Adrenal gland (tissue), 9 donors: ENCODE measurements at regions not wholly inside any gene's neighbourhood (a gene's known extent, or its start where the extent isn't known, plus 50 kb on each side); places are given as distances from the start of the nearest gene placed in this dataset.

Experiments used
- DNase-seq, 7 donors: peaks; one replicate each; pipeline ENCODE4 v3.0.0-alpha.2; 2019 to 2020
- H3K27ac ChIP-seq, 5 donors: fragments of 200-600 bp; sonication (generic) in 4 of 5; 1 replicate in 3 of 5; 2 replicates in 2 of 5; pipeline versions ENCODE4 v1.5.1 to v1.8.0; 2016 to 2020; ENCODE audit warnings: mild to moderate bottlenecking in 1 of 5
- H3K27me3 ChIP-seq: fragments of 200-600 bp; 2 replicates; pipeline ENCODE4 v1.8.0; 2021
- H3K36me3 ChIP-seq, 2 donors: fragments of 200-600 bp; replicated peaks in 1 of 2; 1 replicate in 1 of 2; 2 replicates in 1 of 2; pipeline versions ENCODE4 v1.5.1 to v1.8.0; 2018 to 2022
- H3K4me1 ChIP-seq, 2 donors: fragments of 200-600 bp; replicated peaks in 1 of 2; 1 replicate in 1 of 2; 2 replicates in 1 of 2; pipeline versions ENCODE4 v1.5.1 to v1.8.0; 2018 to 2021
- H3K4me3 ChIP-seq, 4 donors: fragments of 200-600 bp; sonication (generic) in 3 of 4; one replicate each; pipeline ENCODE4 v1.5.1; 2016 to 2018
- H3K9me3 ChIP-seq, 3 donors: fragments of 200-600 bp; sonication (generic) in 1 of 3; replicated peaks in 1 of 3; 1 replicate in 2 of 3; 2 replicates in 1 of 3; pipeline versions ENCODE4 v1.5.1 to v1.8.0; 2016 to 2021
- POLR2A ChIP-seq, 2 donors: fragments of 450-650 bp; IDR thresholded peaks; one replicate each; pipeline ENCODE4 v1.6.1; 2017; ENCODE audit warnings: antibody characterized with exemption in 2 of 2, mild to moderate bottlenecking in 2 of 2, moderate library complexity in 1 of 2
- WGBS, 4 donors: extraction: QIAGEN DNeasy Blood & Tissue Kit in 2 of 4; methylation state at CpG; one replicate each; pipeline versions ENCODE4 v1.1.5 to v1.1.7; 2013 to 2017; 5-methylcytosine and 5-hydroxymethylcytosine counted together
- intact Hi-C, 2 donors: fragments of 100-400 bp; cut with DNase I; formaldehyde crosslinking; loops; one replicate each; pipeline versions ENCODE4 v1.14.1 to v1.15.0; 2022 to 2023
- TF ChIP-seq, protein P1 (sequence below), 6 experiments: fragments of 450-650 bp in 4 of 6; fragments of 200-600 bp in 2 of 6; sonication (generic) in 1 of 6; IDR thresholded peaks; 1 replicate in 5 of 6; 2 replicates in 1 of 6; pipeline versions ENCODE4 v1.5.1 to v1.8.0; 2016 to 2021; ENCODE audit warnings: antibody characterized with exemption in 6 of 6, mild to moderate bottlenecking in 2 of 6, moderate library complexity in 1 of 6
- donor health status: healthy with polysubstance abuse.
- donor health status: Bipolar disorder and iron deficiency.
- donor health status: DM: yes; HTN: yes; CAD: no.
- donor health status: DM: no; HTN: no; CAD: no.
- donor health status: DM: no; HTN: no; CAD: no.

DNA sequence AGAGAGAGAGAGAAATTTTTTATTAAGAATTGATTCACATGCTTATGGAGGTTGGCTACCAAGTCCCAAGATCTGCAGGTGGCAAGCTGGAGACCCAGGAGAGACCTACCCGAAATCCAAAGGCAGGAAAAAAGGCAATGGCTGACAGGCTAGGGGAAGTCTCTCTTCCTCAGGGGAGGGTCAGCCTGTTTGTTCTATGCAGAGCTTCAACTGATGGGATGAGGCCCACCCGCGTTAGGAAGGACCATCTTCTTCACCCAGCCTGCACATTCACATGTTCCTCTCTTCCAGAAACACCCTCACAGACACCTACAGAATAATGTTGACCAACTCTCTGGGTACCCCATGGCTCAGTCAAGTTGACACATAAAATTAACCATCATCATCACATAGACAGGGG, 65.3 kb upstream of the SERP2 start:
- intact Hi-C loops, result no loop called here
- H3K4me3 ChIP-seq, result no peak overlapping the region
- no peak overlapping the region for H3K27ac ChIP-seq
- 97 to 98% (median 97%) methylated on average over 3 of the region's 3 CpGs for WGBS, 4 donors
- H3K4me1 ChIP-seq, result peaks cover 0 to 22% of the 10 kb centered on the region in 2 donors
- no peak for TF ChIP-seq POLR2A (IDR thresholded peaks at IDR 0.05)
- TF ChIP-seq, protein P1, sequence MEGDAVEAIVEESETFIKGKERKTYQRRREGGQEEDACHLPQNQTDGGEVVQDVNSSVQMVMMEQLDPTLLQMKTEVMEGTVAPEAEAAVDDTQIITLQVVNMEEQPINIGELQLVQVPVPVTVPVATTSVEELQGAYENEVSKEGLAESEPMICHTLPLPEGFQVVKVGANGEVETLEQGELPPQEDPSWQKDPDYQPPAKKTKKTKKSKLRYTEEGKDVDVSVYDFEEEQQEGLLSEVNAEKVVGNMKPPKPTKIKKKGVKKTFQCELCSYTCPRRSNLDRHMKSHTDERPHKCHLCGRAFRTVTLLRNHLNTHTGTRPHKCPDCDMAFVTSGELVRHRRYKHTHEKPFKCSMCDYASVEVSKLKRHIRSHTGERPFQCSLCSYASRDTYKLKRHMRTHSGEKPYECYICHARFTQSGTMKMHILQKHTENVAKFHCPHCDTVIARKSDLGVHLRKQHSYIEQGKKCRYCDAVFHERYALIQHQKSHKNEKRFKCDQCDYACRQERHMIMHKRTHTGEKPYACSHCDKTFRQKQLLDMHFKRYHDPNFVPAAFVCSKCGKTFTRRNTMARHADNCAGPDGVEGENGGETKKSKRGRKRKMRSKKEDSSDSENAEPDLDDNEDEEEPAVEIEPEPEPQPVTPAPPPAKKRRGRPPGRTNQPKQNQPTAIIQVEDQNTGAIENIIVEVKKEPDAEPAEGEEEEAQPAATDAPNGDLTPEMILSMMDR (IDR thresholded peaks at IDR 0.05), result no peak
- H3K9me3 ChIP-seq, result no peaks in the 10 kb centered on the region
- H3K36me3 ChIP-seq, result no peaks in the 10 kb centered on the region
- H3K27me3 ChIP-seq, result no peaks in the 10 kb centered on the region
- DNase-seq, result no peak

DNA sequence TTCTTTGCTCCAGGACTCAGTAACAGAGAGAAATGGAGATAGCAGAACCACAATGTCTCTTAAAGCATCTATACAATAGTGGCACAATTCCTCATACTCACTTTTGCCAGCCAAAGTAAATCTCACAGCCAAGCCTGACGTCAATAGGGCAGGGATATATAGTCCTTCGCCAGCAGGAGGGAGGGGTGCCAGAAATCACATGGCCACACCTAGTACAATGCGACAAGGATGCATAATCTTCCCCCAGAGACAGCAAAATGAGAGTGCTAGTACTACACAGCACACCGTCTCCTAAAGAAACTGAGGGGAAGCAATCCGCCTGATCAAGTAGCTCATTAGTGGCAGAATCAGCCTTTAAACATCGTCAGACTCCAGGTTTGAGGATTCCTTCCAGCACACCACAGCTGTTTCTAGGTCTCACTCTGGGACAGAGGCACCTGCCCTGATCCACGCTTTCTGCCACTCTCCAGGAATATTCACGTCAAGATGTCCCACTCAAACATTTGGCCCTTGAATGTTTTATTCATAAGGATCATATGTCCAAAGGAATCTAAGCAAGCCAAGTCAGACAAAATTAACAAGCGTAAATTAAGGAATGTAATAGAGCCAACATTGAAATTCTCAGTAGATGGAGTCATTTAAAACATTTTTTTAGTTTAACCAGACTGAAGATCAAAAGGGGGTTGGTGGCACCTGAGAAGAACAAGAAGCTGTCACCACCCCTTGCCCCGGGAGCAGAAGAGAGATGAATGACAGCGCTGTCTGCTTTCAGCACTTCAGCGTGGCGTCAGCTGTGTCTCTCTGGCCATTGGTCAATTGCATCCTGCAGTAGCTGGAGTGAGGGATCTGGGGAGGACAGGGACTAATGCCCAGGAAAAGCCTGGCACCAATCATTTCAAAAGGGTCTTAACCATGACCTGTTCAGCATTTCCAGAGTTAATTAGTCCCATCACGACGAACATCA, 63.5 kb upstream of the SERP2 start:
- H3K27me3 ChIP-seq, result no peaks in the 10 kb centered on the region
- no peak for DNase-seq
- no peak overlapping the region for H3K27ac ChIP-seq
- H3K9me3 ChIP-seq, result no peaks in the 10 kb centered on the region
- intact Hi-C loops, result no loop called here
- no peak overlapping the region for H3K4me3 ChIP-seq
- TF ChIP-seq, protein P1 (IDR thresholded peaks at IDR 0.05), result no peak
- no peak for TF ChIP-seq POLR2A (IDR thresholded peaks at IDR 0.05)
- 84 to 88% (median 87%) methylated on average over 15 of the region's 15 CpGs for WGBS, 4 donors
- H3K4me1 ChIP-seq, result peaks cover 0 to 15% of the 10 kb centered on the region in 2 donors
- no peaks in the 10 kb centered on the region for H3K36me3 ChIP-seq

DNA sequence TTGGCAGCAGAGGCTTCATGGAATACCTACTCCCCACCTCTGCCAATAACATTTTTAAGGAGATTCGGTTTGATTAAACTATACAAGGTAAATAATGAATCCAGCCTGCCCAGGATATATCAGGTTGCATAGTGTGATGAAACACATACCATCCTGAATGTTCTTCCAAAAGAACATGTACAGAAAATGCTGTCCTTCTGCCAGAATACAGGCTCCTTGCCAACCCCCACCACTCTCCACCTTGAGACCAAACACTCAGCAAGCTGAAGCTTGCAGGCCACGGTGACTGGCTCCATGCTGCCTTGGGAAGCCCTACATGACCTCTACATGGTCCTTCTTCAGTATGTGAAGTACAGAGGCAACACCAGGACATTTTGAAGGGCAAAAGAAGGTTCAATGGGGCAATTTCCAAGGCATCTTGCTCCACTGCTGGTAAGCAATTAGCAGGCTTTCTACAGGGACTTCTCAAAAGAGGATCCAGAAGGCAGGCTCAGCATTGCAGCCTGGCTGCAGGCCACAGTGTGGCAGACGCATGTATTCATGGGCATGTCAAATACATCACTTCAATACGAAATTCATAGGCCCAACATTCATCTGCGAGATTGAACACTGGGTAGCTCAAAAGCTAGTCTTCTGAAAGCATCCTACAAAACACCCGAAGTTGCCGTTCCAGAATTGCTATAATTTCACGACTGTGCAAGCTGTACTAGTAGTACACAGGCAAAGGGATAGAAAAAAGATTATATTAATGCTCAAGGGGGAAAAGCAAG, 62.4 kb upstream of the SERP2 start:
- intact Hi-C loops, result no loop called here
- no peak for DNase-seq
- TF ChIP-seq POLR2A (IDR thresholded peaks at IDR 0.05), result no peak
- TF ChIP-seq, protein P1 (IDR thresholded peaks at IDR 0.05), result no peak
- 72 to 80% (median 73%) methylated on average over 8 of the region's 8 CpGs for WGBS, 4 donors
- Histone ChIP-seq H3K36me3 (no peaks in the 10 kb centered on the region), H3K4me1 (peaks cover 0 to 8% of the 10 kb centered on the region in 2 donors), H3K27ac (no peak overlapping the region), H3K27me3 (no peaks in the 10 kb centered on the region), H3K9me3 (no peaks in the 10 kb centered on the region), H3K4me3 (no peak overlapping the region)

DNA sequence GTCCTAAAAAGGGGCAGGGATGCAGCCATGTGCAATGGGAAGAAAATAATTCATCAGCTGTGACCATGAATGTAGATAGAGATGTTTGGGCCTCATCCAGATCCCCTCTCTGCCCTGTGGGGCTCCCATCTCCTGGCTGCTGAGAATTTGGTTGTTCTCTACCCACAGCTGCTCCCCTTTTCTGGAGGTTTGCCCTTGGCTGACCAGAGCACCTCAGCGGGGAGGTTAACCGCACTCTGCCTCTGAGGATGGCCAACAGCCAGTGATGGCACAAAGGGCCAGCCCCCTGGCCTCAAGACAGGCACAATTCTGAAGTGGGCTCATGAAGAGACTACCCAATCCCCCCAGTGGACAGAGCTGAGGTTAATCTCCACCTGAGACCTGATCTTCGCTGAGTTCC, 61.5 kb upstream of the SERP2 start:
- no peak for DNase-seq
- Histone ChIP-seq H3K4me1 (no peaks in the 10 kb centered on the region), H3K9me3 (no peaks in the 10 kb centered on the region), H3K36me3 (no peaks in the 10 kb centered on the region), H3K4me3 (no peak overlapping the region), H3K27ac (no peak overlapping the region), H3K27me3 (no peaks in the 10 kb centered on the region)
- 96 to 100% (median 99%) methylated on average over 1 to 3 of the region's 3 CpGs for WGBS, 4 donors
- TF ChIP-seq POLR2A (IDR thresholded peaks at IDR 0.05), result no peak
- TF ChIP-seq, protein P1 (IDR thresholded peaks at IDR 0.05), result no peak
- intact Hi-C loops, result no loop called here
